ENCODE measurements at regions not wholly inside any gene's neighbourhood (a gene's known extent, or its start where the extent isn't known, plus 50 kb on each side); places are given as distances from the start of the nearest gene placed in this dataset.

DNA sequence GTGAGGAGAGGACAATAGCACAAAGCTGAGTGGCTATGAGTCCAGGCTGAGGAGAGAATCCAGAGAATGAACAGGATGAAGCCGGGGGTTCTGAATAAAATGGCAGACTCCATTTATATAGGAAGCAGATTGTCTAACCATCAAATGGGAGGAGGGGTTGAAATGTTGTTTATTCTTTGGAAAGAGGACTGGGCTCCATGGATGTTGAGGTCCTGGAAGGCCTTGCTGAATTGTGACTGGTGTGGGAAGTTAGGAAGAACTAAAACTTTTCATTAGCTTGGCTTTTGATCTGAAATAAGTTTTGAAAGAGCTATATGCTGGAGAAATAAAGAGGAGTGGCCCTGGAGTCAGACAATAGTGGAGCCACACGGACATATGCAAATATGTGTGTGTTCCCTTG lies 647.8 kb downstream of the RNF144B start:
- in situ Hi-C loops (cut with HindIII; ENCODE audit: low pct_unique_long_range_greater_than_20kb, low sequenced_read_pairs): no loop called here
- no peak for DNase-seq (ENCODE audit: low read depth, low spot score)

GRCh38 chr6:19035461-19036195 lies 648.5 kb downstream of the RNF144B start:
- DNase-seq (ENCODE audit: low read depth, low spot score): peak; percentile 8

DNA sequence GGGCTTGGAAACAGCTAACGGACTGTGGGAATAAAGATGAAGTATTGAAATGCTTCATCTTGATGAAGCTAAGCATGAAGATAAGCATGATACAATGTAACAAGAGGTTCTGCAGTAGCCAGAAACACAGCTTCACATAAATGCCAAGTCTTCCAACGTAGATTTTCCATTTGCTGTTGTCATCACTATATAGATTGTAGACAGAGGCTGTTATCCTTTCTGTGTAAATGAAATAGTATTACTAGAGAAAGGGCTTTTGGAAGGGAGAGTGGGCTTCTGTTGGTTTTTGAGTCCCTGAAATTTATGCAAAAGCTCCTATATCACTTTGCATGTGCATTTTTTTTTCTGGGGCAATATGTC lies 649.0 kb downstream of the RNF144B start:
- DNase-seq (ENCODE audit: low read depth, low spot score): no peak
- in situ Hi-C loops (cut with HindIII; ENCODE audit: low pct_unique_long_range_greater_than_20kb, low sequenced_read_pairs): no loop called here

More at GRCh38 chr6:19035461-19036195, 648.5 kb downstream of the RNF144B start:
- in situ Hi-C loops (cut with HindIII; ENCODE audit: low pct_unique_long_range_greater_than_20kb, low sequenced_read_pairs): no loop called here

GRCh38 chr6:19037607-19038006 lies 650.5 kb downstream of the RNF144B start:
- DNase-seq (ENCODE audit: low read depth, low spot score): no peak
- in situ Hi-C loops (cut with HindIII; ENCODE audit: low pct_unique_long_range_greater_than_20kb, low sequenced_read_pairs): no loop called here

DNA sequence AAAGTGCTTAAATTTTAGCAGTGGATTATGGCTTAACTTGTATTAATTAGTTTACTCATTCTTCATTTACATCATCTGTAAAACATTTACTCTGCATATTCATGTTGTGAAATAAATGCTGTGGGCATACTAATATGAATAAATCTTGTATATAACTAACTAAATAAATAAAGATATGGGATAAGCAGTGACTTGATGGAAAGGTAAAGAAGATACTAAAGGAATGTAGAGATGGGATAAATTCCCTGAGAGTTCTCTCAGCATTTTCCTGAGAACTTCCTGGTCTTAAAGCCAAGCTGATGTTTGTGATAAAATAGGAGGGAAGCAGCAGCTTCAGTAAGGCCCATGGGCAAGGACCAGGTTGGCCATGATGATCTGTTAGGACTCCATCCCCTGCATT lies 652.1 kb downstream of the RNF144B start:
- DNase-seq (ENCODE audit: low read depth, low spot score): no peak
- in situ Hi-C loops (cut with HindIII; ENCODE audit: low pct_unique_long_range_greater_than_20kb, low sequenced_read_pairs): no loop called here

DNA sequence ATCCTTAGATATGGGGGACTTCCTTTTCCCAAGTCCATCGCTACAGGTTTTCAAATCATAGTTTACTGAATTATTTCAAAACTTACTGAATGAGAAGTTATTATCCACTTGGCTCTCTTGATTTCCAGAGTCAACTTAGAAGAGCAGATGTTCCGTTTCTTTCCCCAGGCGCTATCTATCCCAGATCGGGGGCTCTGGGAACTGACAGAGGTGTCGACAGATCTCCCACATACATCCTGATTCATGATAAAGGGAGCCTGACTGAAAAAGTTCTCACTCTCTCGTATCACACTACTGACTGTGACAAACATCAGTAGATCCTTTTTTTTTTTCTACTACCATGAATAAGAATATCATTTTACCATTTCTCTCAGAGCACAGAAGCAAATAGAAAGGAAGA lies 654.8 kb downstream of the RNF144B start:
- DNase-seq (ENCODE audit: low read depth, low spot score): no peak
- in situ Hi-C loops (cut with HindIII; ENCODE audit: low pct_unique_long_range_greater_than_20kb, low sequenced_read_pairs): no loop called here

- no peak for DNase-seq (ENCODE audit: low read depth, low spot score)
- in situ Hi-C loops (cut with HindIII; ENCODE audit: low pct_unique_long_range_greater_than_20kb, low sequenced_read_pairs): no loop called here
These were observed 655.3 kb downstream of the RNF144B start for GRCh38 chr6:19042420-19042819.

DNA sequence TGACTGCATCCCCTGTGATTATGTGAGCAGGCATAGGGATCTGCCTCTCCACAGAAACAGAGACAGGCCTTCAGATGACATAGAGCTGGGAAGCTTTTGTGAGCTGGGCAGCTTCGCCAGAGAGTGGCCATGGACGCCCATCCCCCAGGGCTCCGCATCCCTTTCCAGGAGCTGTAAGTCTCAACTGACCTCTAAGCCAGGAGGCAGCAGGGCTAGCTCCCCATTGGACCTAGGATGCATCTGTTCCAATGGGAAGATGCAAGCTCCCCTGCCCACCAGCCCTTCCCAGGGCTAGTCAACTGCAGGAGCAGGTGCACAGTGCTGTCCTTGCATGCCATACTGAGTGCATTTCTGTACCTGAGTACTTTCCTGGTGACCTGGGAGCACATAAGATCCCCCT lies 663.6 kb downstream of the RNF144B start:
- in situ Hi-C loops (cut with HindIII; ENCODE audit: low pct_unique_long_range_greater_than_20kb, low sequenced_read_pairs): no loop called here
- DNase-seq (ENCODE audit: low read depth, low spot score): no peak

GRCh38 chr6:19052219-19052618 lies 665.1 kb downstream of the RNF144B start:
- in situ Hi-C loops (cut with HindIII; ENCODE audit: low pct_unique_long_range_greater_than_20kb, low sequenced_read_pairs): no loop called here
- no peak for DNase-seq (ENCODE audit: low read depth, low spot score)

GRCh38 chr6:19059102-19059501 lies 672.0 kb downstream of the RNF144B start:
- DNase-seq (ENCODE audit: low read depth, low spot score): no peak
- in situ Hi-C loops (cut with HindIII; ENCODE audit: low pct_unique_long_range_greater_than_20kb, low sequenced_read_pairs): no loop called here

GRCh38 chr6:19067165-19067564 lies 680.0 kb downstream of the RNF144B start:
- DNase-seq (ENCODE audit: low read depth, low spot score): no peak
- in situ Hi-C loops (cut with HindIII; ENCODE audit: low pct_unique_long_range_greater_than_20kb, low sequenced_read_pairs): no loop called here

GRCh38 chr6:19070520-19070919 lies 683.4 kb downstream of the RNF144B start:
- DNase-seq (ENCODE audit: low read depth, low spot score): no peak
- in situ Hi-C loops (cut with HindIII; ENCODE audit: low pct_unique_long_range_greater_than_20kb, low sequenced_read_pairs): no loop called here

DNA sequence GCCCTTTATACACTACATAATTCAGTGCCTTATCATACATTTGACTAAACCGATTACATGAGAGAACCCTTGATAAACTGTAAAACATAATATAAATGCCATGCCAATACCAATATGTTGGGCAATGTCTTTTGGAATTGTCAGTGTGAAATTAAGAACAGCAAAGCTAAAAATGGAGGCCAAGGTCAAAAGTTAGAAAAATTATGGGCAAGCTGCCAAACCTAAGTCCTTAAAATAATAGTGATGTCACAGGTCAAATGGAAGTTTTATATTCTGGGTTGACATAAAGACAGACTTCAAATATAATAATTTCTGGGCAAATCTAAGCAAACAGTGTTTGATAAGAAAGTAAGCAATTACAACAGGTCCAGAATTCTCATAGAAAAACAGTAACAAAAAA lies 696.7 kb downstream of the RNF144B start:
- no peak for DNase-seq (ENCODE audit: low read depth, low spot score)
- in situ Hi-C loops (cut with HindIII; ENCODE audit: low pct_unique_long_range_greater_than_20kb, low sequenced_read_pairs): no loop called here

DNA sequence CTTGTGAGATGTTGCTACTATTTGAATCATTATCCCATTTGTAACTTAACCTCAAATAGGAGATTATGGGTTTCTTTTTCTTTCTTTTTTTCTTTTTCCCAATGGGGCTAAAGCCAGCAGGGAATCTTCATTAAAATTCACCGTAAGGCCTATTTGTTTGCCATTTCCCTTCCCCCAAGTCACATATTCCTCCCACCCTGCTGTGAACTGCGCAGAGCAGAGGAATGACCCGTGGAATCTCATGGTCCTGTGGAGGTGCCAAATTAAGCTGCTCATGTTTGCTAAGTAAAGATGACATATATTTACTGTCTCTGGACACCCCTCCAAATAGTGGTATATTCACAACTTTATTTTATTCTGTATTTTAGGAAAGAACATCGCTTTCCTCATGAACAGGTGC lies 699.3 kb downstream of the RNF144B start:
- in situ Hi-C loops (cut with HindIII; ENCODE audit: low pct_unique_long_range_greater_than_20kb, low sequenced_read_pairs): no loop called here
- DNase-seq (ENCODE audit: low read depth, low spot score): no peak

- in situ Hi-C loops (cut with HindIII; ENCODE audit: low pct_unique_long_range_greater_than_20kb, low sequenced_read_pairs): no loop called here
- DNase-seq (ENCODE audit: low read depth, low spot score): no peak
These were observed 700.1 kb downstream of the RNF144B start for GRCh38 chr6:19087296-19087695.

- in situ Hi-C loops (cut with HindIII; ENCODE audit: low pct_unique_long_range_greater_than_20kb, low sequenced_read_pairs): no loop called here
- no peak for DNase-seq (ENCODE audit: low read depth, low spot score)
These were observed 700.7 kb downstream of the RNF144B start for GRCh38 chr6:19087897-19088296.

DNA sequence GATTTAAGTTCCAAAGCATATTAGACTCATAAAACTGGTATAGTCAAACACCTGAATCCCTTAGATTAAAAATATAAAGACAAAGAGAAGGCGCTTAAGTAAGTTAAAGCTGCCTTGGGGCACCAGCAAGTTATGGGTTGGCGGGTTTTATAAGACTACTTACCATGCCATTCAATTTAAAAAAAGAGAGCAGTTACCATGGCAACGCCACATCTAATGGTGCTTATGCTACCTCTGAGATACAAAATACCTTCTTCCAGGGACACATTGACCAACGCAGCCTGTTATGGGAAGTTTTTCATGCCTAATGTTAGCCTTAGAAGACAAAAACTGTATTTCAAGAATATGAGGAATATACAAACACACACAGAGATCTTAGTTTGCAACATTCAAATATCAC lies 713.6 kb downstream of the RNF144B start:
- no peak for DNase-seq (ENCODE audit: low read depth, low spot score)
- in situ Hi-C loops (cut with HindIII; ENCODE audit: low pct_unique_long_range_greater_than_20kb, low sequenced_read_pairs): no loop called here

GRCh38 chr6:19102936-19103335 lies 715.8 kb downstream of the RNF144B start:
- no peak for DNase-seq (ENCODE audit: low read depth, low spot score)
- in situ Hi-C loops (cut with HindIII; ENCODE audit: low pct_unique_long_range_greater_than_20kb, low sequenced_read_pairs): no loop called here

GRCh38 chr6:19107468-19107867 lies 720.3 kb downstream of the RNF144B start:
- in situ Hi-C loops (cut with HindIII; ENCODE audit: low pct_unique_long_range_greater_than_20kb, low sequenced_read_pairs): no loop called here

DNA sequence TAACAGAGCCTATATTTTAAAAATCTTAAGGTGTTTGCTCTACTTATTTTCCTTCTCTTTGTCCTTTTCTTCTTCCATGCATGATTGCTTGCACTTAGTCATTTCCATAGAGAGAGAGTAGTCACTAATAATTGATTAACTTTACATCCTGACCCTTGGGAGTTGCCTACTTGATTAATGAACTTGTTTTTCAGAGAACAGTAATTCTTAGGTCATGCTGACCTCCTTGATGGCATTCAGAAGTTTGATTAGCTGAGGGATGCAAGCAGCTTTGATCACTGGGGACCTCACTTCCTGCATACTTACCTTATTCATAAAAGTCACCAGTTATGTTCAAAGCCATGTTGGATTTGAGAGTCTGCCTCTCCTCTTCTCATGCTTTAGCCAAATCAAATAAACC lies 715.6 kb upstream of the ID4 start:
- in situ Hi-C loops (cut with HindIII; ENCODE audit: low pct_unique_long_range_greater_than_20kb, low sequenced_read_pairs): no loop called here
- no peak for DNase-seq (ENCODE audit: low read depth, low spot score)

More at GRCh38 chr6:19107468-19107867, 720.3 kb downstream of the RNF144B start:
- DNase-seq (ENCODE audit: low read depth, low spot score): no peak

Data from SK-MEL-5 (cell line).